ENCODE measurements at regions not wholly inside any gene's neighbourhood (a gene's known extent, or its start where the extent isn't known, plus 50 kb on each side); places are given as distances from the start of the nearest gene placed in this dataset.

- TF ChIP-seq CTCF (IDR thresholded peaks at IDR 0.05) (no peak), POLR2A (IDR thresholded peaks at IDR 0.05) (no peak)
Observed at GRCh38 chr3:117054556-117054955, 345.0 kb downstream of the TUSC7 start.

Measured in transverse colon (tissue), 3 donors.